Stimulated activated CD4-positive, alpha-beta T cell treated with anti-CD3 and anti-CD28 coated beads, Interleukin-1b, Interleukin-23, amount 100 ng/mL, for 4 hours (primary cell): ENCODE measurements at regions not wholly inside any gene's neighbourhood (a gene's known extent, or its start where the extent isn't known, plus 50 kb on each side); places are given as distances from the start of the nearest gene placed in this dataset.
"Not testable (repeated sequence)": the region's sequence is repeated elsewhere in the genome, so short reads cannot be mapped to it uniquely, and the experiment has no call there.

ENCODE experiments used
- DNase-seq, 2 donors: peaks; one replicate each; pipeline ENCODE4 v3.0.0-alpha.2; 2020; ENCODE audit warnings: low read depth in 2 of 2

GRCh38 chr6:140343128-140343527 is 968.7 kb upstream of the CITED2 start:
- DNase-seq: no peak

GRCh38 chr6:140341272-140341671 is 966.8 kb upstream of the CITED2 start:
- DNase-seq: no peak

GRCh38 chr6:140340795-140341194 is 966.3 kb upstream of the CITED2 start:
- DNase-seq: no peak

GRCh38 chr6:140339084-140339483 is 964.6 kb upstream of the CITED2 start:
- DNase-seq: not testable (repeated sequence)

- DNase-seq: no peak
These were observed 947.4 kb upstream of the CITED2 start for GRCh38 chr6:140321891-140322290.

GRCh38 chr6:140320081-140321080 is 945.9 kb upstream of the CITED2 start:
- no peak for DNase-seq

GRCh38 chr6:140319209-140319608 is 944.8 kb upstream of the CITED2 start:
- no peak for DNase-seq

- DNase-seq: no peak
These were observed 944.0 kb upstream of the CITED2 start for GRCh38 chr6:140318408-140318807.

GRCh38 chr6:140317950-140318349 is 943.5 kb upstream of the CITED2 start:
- DNase-seq: no peak

GRCh38 chr6:140316966-140317365 is 942.5 kb upstream of the CITED2 start:
- DNase-seq: no peak

GRCh38 chr6:140314682-140315081 is 940.2 kb upstream of the CITED2 start:
- DNase-seq: no peak

- no peak for DNase-seq
These were observed 936.7 kb upstream of the CITED2 start for GRCh38 chr6:140311146-140311545.

GRCh38 chr6:140303218-140303949 is 928.9 kb upstream of the CITED2 start:
- DNase-seq: no peak

GRCh38 chr6:140300331-140300730 is 925.9 kb upstream of the CITED2 start:
- no peak for DNase-seq

- DNase-seq: no peak
These were observed 914.7 kb upstream of the CITED2 start for GRCh38 chr6:140289186-140289585.

- DNase-seq: no peak
These were observed 911.7 kb upstream of the CITED2 start for GRCh38 chr6:140285998-140286690.

- DNase-seq: no peak
These were observed 911.0 kb upstream of the CITED2 start for GRCh38 chr6:140285471-140285870.

- DNase-seq: no peak
These were observed 910.4 kb upstream of the CITED2 start for GRCh38 chr6:140284871-140285270.

GRCh38 chr6:140283197-140283596 is 908.7 kb upstream of the CITED2 start:
- no peak for DNase-seq

- no peak for DNase-seq
These were observed 907.3 kb upstream of the CITED2 start for GRCh38 chr6:140281767-140282166.

GRCh38 chr6:140281236-140281635 is 906.8 kb upstream of the CITED2 start:
- DNase-seq: no peak

- no peak for DNase-seq
These were observed 902.3 kb upstream of the CITED2 start for GRCh38 chr6:140276719-140277118.
